ENCODE measurements at regions not wholly inside any gene's neighbourhood (a gene's known extent, or its start where the extent isn't known, plus 50 kb on each side); places are given as distances from the start of the nearest gene placed in this dataset.
A peak's percentile ranks its signal among the peaks of the same experiment; 100 is the strongest.

GRCh38 chr7:10855583-10855982, 118.1 kb upstream of the PHF14 start:
- DNase-seq (ENCODE audit: low spot score), result no peak

- DNase-seq (ENCODE audit: low spot score), result no peak
Observed at GRCh38 chr7:10860516-10860915, 113.2 kb upstream of the PHF14 start.

- DNase-seq (ENCODE audit: low spot score), result no peak
Observed at GRCh38 chr7:10863476-10863875, 110.2 kb upstream of the PHF14 start.

GRCh38 chr7:10874666-10875065, 99.0 kb upstream of the PHF14 start:
- DNase-seq (ENCODE audit: low spot score), result no peak

GRCh38 chr7:10875080-10875479, 98.6 kb upstream of the PHF14 start:
- no peak for DNase-seq (ENCODE audit: low spot score)

GRCh38 chr7:10888861-10889260, 84.8 kb upstream of the PHF14 start:
- no peak for DNase-seq (ENCODE audit: low spot score)

GRCh38 chr7:10889266-10889898, 84.3 kb upstream of the PHF14 start:
- peak; percentile 69 for DNase-seq (ENCODE audit: low spot score)

GRCh38 chr7:10908600-10908999, 65.1 kb upstream of the PHF14 start:
- DNase-seq (ENCODE audit: low spot score), result no peak

GRCh38 chr7:10910447-10910846, 63.2 kb upstream of the PHF14 start:
- peak; percentile 76 for DNase-seq (ENCODE audit: low spot score)

GRCh38 chr7:10912077-10912476, 61.6 kb upstream of the PHF14 start:
- DNase-seq (ENCODE audit: low spot score), result no peak

- DNase-seq (ENCODE audit: low spot score), result no peak
Observed at GRCh38 chr7:10913457-10913856, 60.2 kb upstream of the PHF14 start.

GRCh38 chr7:10918093-10918590, 55.5 kb upstream of the PHF14 start:
- peak; percentile 90 for DNase-seq (ENCODE audit: low spot score)

- DNase-seq (ENCODE audit: low spot score), result peak; percentile 72
Observed at GRCh38 chr7:10919923-10920322, 53.7 kb upstream of the PHF14 start.

Small RNA genes lying in the stretch of these regions (small RNA-seq; reads per million reads assigned to genes)
- 0 reads per million in 2 experiments for gene AC004852.1
- gene AC009945.1, result 0 reads per million in 2 experiments
- gene RF00012, result 0.10 to 0.84 reads per million in 2 experiments
- gene RF00019, result 0 reads per million in 2 experiments

Measured in SK-N-DZ (cell line).